Mammary epithelial cell (primary cell): ENCODE measurements at regions not wholly inside any gene's neighbourhood (a gene's known extent, or its start where the extent isn't known, plus 50 kb on each side); places are given as distances from the start of the nearest gene placed in this dataset.
"Not testable (repeated sequence)": the region's sequence is repeated elsewhere in the genome, so short reads cannot be mapped to it uniquely, and the experiment has no call there.

Experiments
- CTCF ChIP-seq, 2 donors: IDR thresholded peaks in 1 of 2; conservative IDR thresholded peaks in 1 of 2; 2 replicates each; pipeline ENCODE4 v1.5.1; 2011 to 2012; ENCODE audit warnings: inconsistent platforms in 2 of 2, low read length in 2 of 2, mild to moderate bottlenecking in 2 of 2, control low read depth in 1 of 2, low read depth in 1 of 2; ENCODE audit not compliant: insufficient read depth in 1 of 2; ENCODE audit errors: extremely low read depth in 1 of 2
- EZH2 ChIP-seq: IDR thresholded peaks from 2 replicates; pipeline ENCODE4 v1.6.1; 2012; ENCODE audit warnings: low read length, inconsistent platforms, borderline replicate concordance

- not testable (repeated sequence) for TF ChIP-seq CTCF (conservative IDR thresholded peaks at IDR 0.05 in 1 of 2, IDR thresholded peaks at IDR 0.05 in 1 of 2; ENCODE audit: extremely low read depth in 1 of 2, insufficient read depth in 1 of 2, low read depth in 1 of 2, low read length in 2 of 2); EZH2
Observed at GRCh38 chrX:134311994-134312393, 61.1 kb upstream of the PHF6 start.
